GM20431 (cell line): ENCODE measurements at regions not wholly inside any gene's neighbourhood (a gene's known extent, or its start where the extent isn't known, plus 50 kb on each side); places are given as distances from the start of the nearest gene placed in this dataset.

Experiments used
- in situ Hi-C: fragments of 300-500 bp; cut with MseI, MboI; formaldehyde crosslinking; loops from one replicate; pipeline ENCODE4 v1.15.0; 2020; ENCODE audit warnings: low sequenced_read_pairs; ENCODE audit not compliant: unreplicated experiment

DNA sequence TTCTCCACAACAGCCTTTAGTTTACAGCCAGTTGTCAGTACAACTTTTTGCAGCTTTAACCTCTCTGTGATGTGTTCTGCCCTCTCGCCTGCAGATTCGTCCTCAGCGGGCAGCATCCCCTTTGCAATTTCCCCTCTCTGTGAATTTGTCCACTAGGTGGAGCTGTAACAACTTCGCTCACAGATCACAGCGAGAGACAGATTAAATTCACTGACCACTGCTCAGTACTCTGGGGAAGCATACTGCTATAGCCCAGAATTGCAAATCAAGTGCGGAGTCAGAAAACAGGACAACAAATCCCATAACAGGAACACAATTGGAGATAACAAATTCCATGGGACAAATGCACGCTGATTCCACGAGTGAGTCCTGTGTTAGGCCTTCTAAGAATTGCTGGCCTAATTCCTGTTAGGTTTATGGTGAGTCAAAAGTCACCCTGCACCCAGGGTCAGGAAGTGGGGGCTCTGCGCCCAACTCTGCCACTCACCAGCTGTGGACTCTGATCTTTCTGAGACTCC lies 2124.9 kb downstream of the MAT2B start:
- in situ Hi-C loops, result no loop called here

DNA sequence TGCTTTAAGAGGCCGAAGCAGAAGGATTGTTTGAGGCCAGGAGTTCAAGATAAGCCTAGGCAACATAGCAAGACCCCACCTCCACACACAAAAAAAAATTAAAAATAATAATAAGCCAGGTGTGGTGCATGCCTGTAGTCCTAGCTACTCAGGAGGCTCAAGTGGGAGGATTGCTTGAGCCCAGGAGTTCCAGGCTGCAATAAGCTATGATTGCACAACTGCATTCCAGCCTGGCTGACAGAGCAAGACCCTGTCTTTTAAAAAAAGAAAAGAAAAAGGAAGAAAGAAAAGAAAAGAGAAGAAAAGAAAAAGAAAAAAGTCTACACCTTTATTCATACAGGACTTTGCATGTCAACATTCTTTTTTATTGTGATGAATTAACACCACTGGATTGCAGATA lies 2125.8 kb downstream of the MAT2B start:
- in situ Hi-C loops, result no loop called here

DNA sequence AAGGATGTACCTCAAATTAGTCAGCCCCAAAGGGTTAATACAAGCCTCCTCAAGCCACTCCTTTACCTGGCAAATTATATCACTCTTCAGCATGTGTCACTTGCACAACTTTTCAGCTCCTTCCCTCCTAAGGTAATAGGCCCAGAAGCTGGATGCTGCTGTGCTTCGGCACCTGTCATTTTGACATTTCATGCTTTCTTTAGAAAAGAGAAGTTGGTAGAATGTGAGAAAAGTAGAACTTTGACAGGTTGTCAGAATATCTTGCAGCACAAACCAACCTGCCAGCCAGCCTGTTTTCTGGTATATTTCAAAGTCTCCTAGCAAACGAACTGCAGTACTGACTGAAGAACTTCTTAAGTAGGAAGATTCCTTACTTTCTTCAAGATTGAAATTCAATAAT lies 2136.9 kb downstream of the MAT2B start:
- in situ Hi-C loops, result no loop called here

DNA sequence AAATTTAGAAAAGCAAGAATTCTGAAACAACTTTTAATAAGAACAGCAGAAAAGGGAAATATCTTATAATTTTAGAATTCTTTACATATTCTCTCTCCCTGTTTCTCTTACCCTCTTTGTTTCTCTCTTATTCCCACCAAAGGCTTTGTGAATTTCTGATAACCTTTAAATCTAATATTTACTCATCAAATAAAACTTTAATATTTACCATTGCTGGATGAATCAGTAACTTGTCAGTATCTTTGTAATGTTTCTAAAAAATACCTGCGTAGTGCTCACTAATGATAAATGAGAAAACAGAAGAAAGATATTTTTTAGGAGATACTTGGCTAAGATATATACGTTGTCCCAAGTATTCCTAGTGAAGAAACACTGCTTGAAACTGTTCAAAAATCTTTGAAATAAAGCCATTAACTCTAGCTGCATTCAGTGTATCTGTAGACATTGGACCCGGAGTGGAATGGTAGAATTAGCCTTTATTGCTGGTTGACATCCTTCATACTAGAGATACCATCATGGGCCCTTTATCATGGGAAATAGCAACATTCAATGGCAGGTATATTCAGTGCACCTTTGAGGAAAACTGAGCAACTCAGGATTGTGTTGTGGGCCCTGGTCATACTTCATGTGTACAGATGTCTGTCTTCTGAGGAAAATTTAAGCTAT lies 2160.4 kb downstream of the MAT2B start:
- in situ Hi-C loops, result no loop called here

DNA sequence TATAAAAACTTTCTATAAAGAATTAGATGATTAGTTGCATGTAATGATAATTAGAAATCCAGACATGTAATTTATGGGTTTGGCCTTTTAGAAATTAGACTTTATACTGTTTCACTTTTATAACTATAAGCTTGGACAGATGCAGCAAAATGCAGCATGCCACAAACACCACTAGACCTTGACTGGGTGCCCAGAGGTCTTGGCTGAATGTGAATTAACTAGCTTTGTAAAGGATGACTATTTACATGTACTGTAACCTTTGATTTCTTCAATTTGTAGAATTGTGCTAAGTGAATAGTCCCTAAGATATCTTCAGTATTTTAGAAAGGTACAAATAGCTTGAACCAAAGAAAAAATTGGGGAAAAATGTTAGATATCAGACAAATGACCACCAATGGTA lies 2168.1 kb downstream of the MAT2B start:
- in situ Hi-C loops, result no loop called here

DNA sequence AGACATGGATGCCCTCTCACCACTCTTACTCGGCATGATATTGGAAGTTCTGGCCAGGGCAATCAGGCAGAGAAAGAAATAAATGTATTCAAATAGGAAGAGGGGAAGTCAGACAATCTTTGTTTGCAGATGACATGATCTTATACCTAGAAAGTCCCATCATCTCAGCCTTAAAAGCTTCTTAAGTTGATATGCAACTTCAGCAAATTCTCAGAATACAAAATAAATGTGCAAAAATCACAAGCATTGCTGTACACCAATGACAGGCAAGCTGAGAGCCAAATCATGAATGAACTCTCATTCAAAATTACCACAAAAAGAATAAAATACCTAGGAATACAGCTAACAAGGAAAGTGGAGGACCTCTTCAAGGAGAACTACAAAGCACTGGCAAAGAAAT lies 2190.4 kb downstream of the MAT2B start:
- in situ Hi-C loops, result no loop called here

DNA sequence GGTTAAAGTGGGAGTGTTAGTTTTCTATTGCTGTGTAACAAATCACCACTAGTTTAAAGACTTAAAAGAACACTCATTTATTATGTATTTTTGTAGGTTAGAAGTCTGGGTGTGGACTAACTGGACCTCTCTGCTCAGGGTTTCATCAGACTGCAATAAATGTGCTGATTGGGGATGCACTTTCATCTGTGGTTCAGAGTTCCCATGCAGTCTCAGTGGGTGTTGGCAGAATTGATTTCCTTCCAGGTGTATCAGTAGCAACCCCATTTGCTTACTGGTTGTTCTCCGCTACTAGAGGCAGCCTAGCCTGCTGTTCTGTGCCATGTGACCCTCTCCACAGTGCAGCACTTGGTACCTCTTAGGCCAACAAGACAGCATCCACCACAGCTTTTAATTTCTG lies 2200.5 kb downstream of the MAT2B start:
- in situ Hi-C loops, result no loop called here

DNA sequence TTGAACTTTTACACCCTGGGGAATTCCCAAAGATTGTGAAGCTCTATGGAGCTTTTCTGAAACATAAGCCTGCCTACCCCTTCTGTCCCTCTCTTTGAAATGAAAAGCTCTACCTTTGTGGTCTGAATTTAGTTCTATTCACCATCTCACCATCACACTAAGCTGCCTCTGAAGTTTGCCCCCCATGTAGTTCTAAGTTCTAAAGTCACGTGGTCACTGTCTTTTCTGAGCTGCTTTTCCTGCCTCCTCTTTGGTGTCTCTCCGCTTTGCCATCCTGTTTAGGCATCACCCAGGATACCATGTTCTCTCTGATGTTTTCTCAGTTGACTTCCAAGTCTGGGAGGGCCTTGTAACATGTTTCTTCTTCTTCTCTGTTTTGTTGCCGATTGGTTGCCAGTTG lies 2206.6 kb downstream of the MAT2B start:
- in situ Hi-C loops, result no loop called here

DNA sequence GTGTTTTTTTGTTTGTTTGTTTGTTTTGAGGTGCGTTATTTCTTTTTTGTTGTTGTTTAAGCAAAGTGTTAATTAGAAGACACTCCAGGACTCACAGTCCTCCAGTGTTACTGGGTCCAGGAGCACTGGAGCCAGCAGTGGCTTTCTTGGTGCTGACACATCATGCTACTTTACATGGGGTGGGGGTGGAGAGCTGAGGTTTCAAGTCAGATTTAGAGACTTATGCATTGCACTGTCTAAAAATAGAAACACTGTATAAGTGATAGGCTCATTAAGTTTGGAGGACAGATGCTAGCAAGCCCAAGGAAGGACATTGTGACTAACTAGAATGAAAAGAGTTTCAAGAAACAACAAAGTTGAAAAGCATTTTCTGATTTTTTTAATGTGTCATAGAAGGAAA lies 2209.2 kb downstream of the MAT2B start:
- in situ Hi-C loops, result no loop called here

DNA sequence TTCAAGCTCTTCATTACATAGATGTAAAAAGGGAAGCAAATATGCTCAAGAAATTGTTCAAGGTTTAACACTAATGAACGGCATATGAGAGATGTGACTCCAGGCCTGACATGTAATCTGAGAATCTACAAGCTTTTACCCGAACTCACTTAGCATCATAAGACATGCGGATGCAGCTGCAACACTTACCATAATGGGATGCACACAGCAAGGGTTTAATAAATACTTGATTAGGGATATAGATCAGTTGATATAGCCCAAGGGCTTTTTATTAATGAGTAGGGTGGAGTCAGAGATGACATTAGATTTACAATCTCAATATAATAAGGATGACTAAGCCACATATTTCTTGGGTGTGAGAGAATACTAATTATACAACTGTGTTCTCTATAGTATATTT lies 2215.5 kb downstream of the MAT2B start:
- in situ Hi-C loops, result no loop called here

DNA sequence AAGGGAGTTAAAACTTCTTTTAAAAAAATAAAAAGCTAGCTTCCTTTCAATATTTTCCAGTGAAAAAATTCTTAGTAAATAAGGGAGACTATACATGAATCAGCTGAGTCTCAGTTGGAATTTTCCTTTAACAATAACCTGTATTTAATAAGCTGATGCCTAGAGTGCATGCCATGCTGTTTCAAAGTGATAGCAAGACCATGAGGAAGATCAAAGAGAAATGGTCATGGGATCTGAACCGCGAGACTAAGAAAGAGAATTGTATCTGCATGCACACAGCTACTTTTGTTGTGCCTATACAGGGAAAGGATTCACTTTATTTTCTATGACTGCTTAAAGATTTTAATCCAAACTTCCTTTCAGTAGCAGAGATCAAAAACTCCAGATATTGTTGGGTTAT lies 2217.0 kb downstream of the MAT2B start:
- in situ Hi-C loops, result no loop called here

DNA sequence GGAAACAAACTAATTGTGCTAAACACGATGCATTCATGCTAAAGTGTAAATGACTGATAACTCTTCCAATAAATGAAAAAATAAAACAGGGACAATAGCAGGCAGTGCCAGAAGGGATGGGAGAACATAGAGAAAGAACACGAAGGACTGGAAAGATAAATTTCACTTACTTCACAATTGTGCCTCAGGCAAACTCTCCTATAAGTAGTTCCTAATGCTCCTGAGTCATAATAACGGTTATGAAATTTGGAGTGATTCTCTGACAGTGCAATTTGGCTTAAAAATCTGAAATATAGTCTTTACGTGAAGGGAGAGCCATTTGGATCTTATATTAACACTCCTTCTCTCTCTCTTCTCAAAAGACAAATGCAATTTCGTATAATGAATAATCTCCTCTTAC lies 2218.5 kb downstream of the MAT2B start:
- in situ Hi-C loops, result no loop called here

DNA sequence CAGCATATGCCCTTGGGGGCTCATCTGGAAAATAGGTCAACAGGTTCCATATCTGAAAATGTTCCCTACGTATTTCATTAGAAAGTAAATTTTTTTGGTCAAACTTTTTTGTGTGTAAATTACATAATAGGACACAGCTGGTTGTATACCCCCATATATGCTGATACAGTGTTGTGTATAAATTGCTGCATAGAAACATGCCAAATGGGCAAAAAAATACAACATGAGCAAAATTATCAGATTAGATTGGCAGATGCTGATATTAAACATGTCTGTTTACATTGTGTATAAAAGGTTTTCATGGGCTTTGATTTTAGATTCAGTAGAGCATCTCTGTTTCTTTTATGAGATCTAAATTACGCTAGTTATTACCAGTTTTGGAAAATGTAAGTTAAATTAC lies 2223.0 kb downstream of the MAT2B start:
- in situ Hi-C loops, result no loop called here

DNA sequence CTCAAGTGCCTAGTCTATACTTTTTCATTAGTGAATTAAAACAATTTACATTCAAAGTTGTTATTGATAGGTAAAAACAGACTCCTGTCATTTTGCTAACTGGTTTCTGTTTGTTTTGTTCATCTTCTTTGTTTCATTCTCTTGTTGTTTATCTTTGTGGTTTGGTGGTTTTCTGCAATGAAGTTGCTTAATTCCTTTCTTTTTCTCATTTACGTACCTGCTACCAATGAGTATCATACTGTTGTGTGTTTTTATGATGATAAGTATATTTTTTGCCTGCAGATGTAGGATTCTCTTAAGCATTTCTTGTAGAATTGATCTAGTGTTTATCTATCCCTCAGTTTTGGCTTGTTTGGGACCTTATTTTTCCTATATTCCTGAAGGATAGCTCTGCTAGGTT lies 2230.0 kb downstream of the MAT2B start:
- in situ Hi-C loops, result no loop called here

DNA sequence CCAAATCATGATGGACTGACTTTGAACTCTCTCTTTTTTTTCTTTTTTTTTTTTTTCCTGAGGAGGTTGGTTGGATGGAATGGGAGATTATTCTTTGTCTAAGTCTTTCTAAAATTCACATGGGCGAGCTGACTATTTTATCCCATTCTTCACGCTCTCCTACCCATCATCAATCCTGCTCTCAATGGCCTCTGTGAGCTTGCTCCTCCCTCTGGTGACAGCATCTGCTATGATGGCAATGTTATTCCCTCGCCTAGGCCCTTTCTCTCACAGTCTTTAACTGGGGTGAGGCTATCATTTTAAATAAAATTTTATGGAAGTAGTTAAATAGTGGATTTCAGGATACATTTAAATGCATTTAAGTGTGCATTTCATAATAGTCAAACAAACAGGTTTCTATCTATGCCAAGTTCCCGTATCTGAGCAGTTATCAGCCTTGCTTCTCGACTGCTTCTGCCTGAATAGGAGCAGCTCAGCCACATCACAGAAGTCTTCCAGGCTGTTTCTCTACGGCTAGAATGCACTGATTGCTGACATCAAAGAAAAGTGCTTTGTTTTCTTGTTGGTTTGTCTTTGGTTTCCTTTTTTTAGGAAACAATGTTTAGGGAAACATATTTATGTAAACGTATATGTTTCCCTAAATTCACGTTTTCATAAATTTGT lies 2233.8 kb downstream of the MAT2B start:
- in situ Hi-C loops, result no loop called here

DNA sequence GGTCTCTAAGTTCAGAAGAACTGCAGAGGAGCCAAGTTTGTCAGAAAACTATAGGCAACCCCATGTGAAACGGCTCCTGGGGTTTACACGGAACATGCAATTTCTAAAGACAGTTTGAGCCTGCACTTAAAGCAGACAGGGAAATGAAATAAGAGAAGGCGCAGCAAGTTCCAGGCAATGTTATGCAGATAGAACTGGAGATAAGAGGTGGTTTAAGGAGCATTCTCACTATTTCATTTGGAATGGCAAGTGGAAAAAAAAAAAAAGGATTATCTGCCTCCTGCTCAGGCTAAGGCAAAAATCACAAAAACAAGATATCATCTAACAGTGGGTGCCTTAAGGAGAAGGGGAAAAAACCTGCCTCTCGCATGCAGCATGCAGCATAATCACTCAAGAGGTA lies 2252.4 kb downstream of the MAT2B start:
- in situ Hi-C loops, result no loop called here

DNA sequence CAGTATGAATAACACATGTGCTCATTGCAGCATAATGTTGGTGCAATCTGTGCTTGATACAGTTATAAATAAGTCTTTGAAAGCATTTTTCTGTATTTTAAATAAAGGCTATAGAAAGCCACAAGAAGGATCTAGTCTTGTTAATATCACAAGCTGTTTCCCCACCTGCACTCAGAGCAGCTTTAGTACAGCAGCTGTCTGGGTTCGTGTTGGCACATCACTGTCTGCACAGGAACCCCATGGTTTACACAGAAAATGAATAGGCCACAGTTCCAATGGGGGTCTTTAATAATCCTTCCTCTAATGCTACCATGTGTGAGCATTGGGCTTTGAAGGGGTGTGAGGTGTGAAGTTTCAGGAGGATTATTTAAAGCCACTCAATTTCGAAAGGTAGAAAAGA lies 2269.7 kb downstream of the MAT2B start:
- in situ Hi-C loops, result no loop called here

DNA sequence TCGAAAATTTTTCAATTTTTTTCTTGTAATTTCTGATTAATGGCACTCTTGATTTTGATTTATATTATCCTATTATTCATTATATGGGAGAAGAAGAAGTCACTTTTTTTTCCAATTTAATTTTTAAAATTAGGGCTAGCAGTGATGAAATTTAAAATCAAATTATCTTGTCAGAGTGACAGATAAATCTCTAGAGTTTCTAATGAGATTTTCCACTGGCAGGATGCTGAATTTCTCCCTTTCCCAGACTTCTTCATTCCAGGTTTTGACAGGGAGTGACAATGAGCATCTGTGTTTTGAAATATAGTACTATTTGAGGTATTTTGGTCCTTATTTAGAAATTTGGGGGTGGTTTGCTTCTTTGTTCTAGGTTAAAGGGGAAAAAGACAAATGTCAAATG lies 2274.1 kb downstream of the MAT2B start:
- in situ Hi-C loops, result no loop called here

DNA sequence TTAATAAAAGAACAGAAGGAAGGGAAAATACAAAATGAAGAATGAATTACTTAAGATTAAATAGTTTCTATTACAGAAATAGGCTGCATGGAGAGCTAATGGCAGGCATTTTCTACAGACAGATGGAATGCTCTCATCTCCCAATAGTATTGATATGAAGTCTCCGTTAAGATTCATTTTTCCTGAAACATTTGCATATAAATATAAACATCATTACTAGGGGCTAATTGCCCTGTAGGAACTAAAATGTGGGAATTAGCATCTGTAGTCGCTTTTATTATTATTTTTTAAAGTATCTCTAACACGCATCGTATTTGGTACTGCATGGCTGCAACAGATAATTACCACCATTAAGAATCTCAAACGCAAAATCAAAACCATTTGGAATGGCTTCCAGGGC lies 2275.5 kb downstream of the MAT2B start:
- in situ Hi-C loops, result no loop called here

DNA sequence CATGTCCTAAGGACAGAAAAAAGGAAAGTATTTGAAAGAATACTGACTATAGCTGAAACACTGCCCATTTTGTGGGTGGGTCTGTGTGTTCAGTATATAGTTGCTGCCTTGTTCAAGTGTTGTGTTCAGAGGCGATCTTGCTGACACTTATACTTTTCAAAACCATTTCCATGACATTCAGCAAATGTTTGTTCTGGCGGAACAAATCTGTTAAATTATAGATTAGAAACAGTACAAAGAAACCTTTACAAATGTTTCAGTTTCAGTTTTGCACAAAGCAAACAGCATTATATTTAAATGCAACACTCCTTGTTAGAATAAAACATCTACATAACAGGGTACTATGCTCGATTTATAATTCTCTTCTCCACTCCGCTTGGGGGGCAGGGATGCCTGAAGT lies 2276.3 kb downstream of the MAT2B start:
- in situ Hi-C loops, result no loop called here

DNA sequence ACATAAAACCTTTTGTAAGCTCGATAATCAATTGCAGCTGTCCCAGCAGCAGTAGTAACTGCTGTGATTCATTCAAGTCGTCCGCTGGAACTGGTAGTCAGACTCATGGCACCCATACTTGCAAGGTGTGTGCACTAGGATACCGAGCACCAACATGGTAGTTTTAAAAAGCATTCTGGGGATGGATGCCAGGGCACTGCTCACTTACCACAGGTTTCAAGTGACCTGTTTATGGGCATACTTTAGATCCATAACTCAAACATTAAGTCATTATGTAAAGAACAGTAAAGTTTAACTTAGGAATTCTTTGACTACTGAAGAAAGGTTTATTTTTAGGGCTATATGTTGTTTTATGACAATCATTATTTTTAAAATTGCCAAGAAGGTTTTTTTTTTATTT lies 2277.6 kb downstream of the MAT2B start:
- in situ Hi-C loops, result no loop called here

DNA sequence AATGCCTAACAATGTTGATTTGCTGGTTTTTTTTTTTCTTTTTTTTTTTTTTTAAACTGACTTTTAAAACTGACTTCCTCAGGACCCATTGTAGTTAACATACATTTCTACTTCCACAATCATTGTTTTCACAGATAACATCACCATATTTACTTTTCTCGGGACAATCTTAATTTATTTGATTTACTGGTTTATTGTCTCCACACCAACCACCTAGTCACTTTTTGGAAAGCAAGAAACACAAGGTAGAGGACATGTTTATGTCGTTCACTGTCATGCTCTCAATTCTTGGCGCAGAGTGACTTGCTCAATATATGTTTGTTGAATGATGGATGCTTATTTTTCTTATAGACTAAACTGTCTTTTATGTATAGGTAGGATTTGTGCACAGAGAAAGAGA lies 2280.7 kb downstream of the MAT2B start:
- in situ Hi-C loops, result no loop called here
